ENCODE measurements at regions not wholly inside any gene's neighbourhood (a gene's known extent, or its start where the extent isn't known, plus 50 kb on each side); places are given as distances from the start of the nearest gene placed in this dataset.

GRCh38 chr3:99475229-99475628 is 163.2 kb upstream of the COL8A1 start:
- TF ChIP-seq POLR2A (IDR thresholded peaks at IDR 0.05) = no peak
- TF ChIP-seq CTCF (IDR thresholded peaks at IDR 0.05) = no peak

All from uterus (tissue), 2 donors.